ENCODE measurements at regions not wholly inside any gene's neighbourhood (a gene's known extent, or its start where the extent isn't known, plus 50 kb on each side); places are given as distances from the start of the nearest gene placed in this dataset.

GRCh38 chrX:65866146-65866545 lies 173.7 kb downstream of the VSIG4 start:
- DNase-seq (ENCODE audit: low spot score) = no peak
- no peaks in the 10 kb centered on the region for H3K79me2 ChIP-seq (ENCODE audit: insufficient read depth, low read length)
- ChIA-PET CTCF (ENCODE audit: low intra/inter-chr PET ratio, low total read pairs) (no interaction called here), POLR2A (no interaction called here)
- H4K20me1 ChIP-seq (ENCODE audit: insufficient read depth, low read length) = no peaks in the 10 kb centered on the region
- TF ChIP-seq MAFF (IDR thresholded peaks at IDR 0.05; ENCODE audit: low read depth, low read length) (no peak), NR2C2 (CRISPR knock-in tag; IDR thresholded peaks at IDR 0.05; ENCODE audit: borderline replicate concordance) (no peak), ZFP41 (CRISPR knock-in tag; IDR thresholded peaks at IDR 0.05; ENCODE audit: borderline replicate concordance) (no peak), ZNF24 (IDR thresholded peaks at IDR 0.05) (no peak)
- in situ Hi-C loops (cut with HindIII; ENCODE audit: extremely low pct_ligation_motif_present, low pct_unique_long_range_greater_than_20kb) (no loop called here), intact Hi-C loops (cut with micrococcal nuclease; ENCODE audit: unreplicated experiment) (no loop called here)
- no peak overlapping the region for H3K4me3 ChIP-seq (replicated peaks in 1 of 3; ENCODE audit: insufficient read depth in 1 of 3, low read depth in 2 of 3, low read length in 3 of 3)
- no peak overlapping the region for H3K9ac ChIP-seq (ENCODE audit: insufficient read depth, low read depth, low read length)
- FAIRE-seq = no peak
- H3K4me1 ChIP-seq (ENCODE audit: insufficient read depth, low read length) = no peaks in the 10 kb centered on the region
- H3K27ac ChIP-seq (ENCODE audit: extremely low read length, insufficient read depth, low read length) = no peak overlapping the region
- BruUV-seq (replicated peaks) = no TSS peak
- H3K4me2 ChIP-seq (ENCODE audit: low read depth, low read length) = no peak overlapping the region
- no peak overlapping the region for H2AFZ ChIP-seq (ENCODE audit: low read length)
- H3K9me3 ChIP-seq (ENCODE audit: low read length) = no peaks in the 10 kb centered on the region
- no peaks in the 10 kb centered on the region for H3K27me3 ChIP-seq (ENCODE audit: control insufficient read depth in 1 of 2, insufficient read depth in 2 of 2, low read length in 2 of 2)
- H3K36me3 ChIP-seq (replicated peaks in 1 of 2; ENCODE audit: control insufficient read depth in 1 of 2, insufficient read depth in 2 of 2, low read length in 2 of 2) = no peaks in the 10 kb centered on the region
- ATAC-seq = no peak

- H3K9me3 ChIP-seq (ENCODE audit: low read length) = no peaks in the 10 kb centered on the region
- intact Hi-C loops (cut with micrococcal nuclease; ENCODE audit: unreplicated experiment) (no loop called here), in situ Hi-C loops (cut with HindIII; ENCODE audit: extremely low pct_ligation_motif_present, low pct_unique_long_range_greater_than_20kb) (no loop called here)
- FAIRE-seq (no peak), ATAC-seq (no peak), DNase-seq (ENCODE audit: low spot score) (no peak)
- H3K36me3 ChIP-seq (replicated peaks in 1 of 2; ENCODE audit: control insufficient read depth in 1 of 2, insufficient read depth in 2 of 2, low read length in 2 of 2) = no peaks in the 10 kb centered on the region
- no peaks in the 10 kb centered on the region for H3K79me2 ChIP-seq (ENCODE audit: insufficient read depth, low read length)
- no peak overlapping the region for H2AFZ ChIP-seq (ENCODE audit: low read length)
- CTCF ChIA-PET (ENCODE audit: low intra/inter-chr PET ratio, low total read pairs) = no interaction called here
- H4K20me1 ChIP-seq (ENCODE audit: insufficient read depth, low read length) = no peaks in the 10 kb centered on the region
- H3K9ac ChIP-seq (ENCODE audit: insufficient read depth, low read depth, low read length) = no peak overlapping the region
- POLR2A ChIA-PET = no interaction called here
- H3K27me3 ChIP-seq (ENCODE audit: control insufficient read depth in 1 of 2, insufficient read depth in 2 of 2, low read length in 2 of 2) = no peaks in the 10 kb centered on the region
- WGBS (ENCODE audit: low lambda C conversion rate) = 1% methylated on average over 3 of the region's 5 CpGs
- H3K4me2 ChIP-seq (ENCODE audit: low read depth, low read length) = no peak overlapping the region
- no peak overlapping the region for H3K4me3 ChIP-seq (replicated peaks in 1 of 3; ENCODE audit: insufficient read depth in 1 of 3, low read depth in 2 of 3, low read length in 3 of 3)
- no TSS peak for BruUV-seq (replicated peaks)
- H3K4me1 ChIP-seq (ENCODE audit: insufficient read depth, low read length) = no peaks in the 10 kb centered on the region
- no peak overlapping the region for H3K27ac ChIP-seq (ENCODE audit: extremely low read length, insufficient read depth, low read length)
- no peak for TF ChIP-seq GFI1 (CRISPR knock-in tag; IDR thresholded peaks at IDR 0.05; ENCODE audit: borderline replicate concordance)
- TF ChIP-seq ZNF709 (CRISPR knock-in tag; IDR thresholded peaks at IDR 0.05) = no peak
- no peak for TF ChIP-seq ZNF292 (CRISPR knock-in tag; IDR thresholded peaks at IDR 0.05; ENCODE audit: borderline replicate concordance, low read depth)
- no peak for TF ChIP-seq FOXO4 (CRISPR knock-in tag; conservative IDR thresholded peaks at IDR 0.05)
- no peak for TF ChIP-seq ZNF644 (CRISPR knock-in tag; IDR thresholded peaks at IDR 0.05; ENCODE audit: low read depth)
- TF ChIP-seq CAMTA2 (CRISPR knock-in tag; IDR thresholded peaks at IDR 0.05; ENCODE audit: borderline replicate concordance) = no peak
- TF ChIP-seq ZBTB46 (CRISPR knock-in tag; IDR thresholded peaks at IDR 0.05; ENCODE audit: borderline replicate concordance) = no peak
Observed at GRCh38 chrX:65862638-65863037, 177.2 kb downstream of the VSIG4 start.

Data from HepG2 (cell line).